ENCODE measurements at regions not wholly inside any gene's neighbourhood (a gene's known extent, or its start where the extent isn't known, plus 50 kb on each side); places are given as distances from the start of the nearest gene placed in this dataset.

DNA sequence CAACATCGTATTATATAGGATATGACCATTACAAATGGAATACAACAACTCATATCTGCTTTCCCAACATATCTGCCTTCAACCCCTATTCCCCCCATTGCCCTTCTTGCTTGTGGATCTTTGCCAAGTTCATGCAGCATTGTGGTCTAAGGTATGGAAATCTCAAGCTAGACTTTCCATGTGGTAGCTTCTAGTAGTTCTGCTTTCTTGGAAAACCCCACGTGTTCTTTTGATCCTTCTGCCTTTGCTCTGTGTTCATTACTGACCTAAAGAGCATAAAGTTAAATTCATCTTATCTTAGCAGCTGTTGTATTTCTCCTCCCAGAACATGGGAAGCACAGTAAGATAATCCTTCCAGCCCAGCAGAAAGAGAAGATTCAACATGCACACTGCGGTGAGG is 202.0 kb upstream of the SALL1 start:
- Histone ChIP-seq H3K9me3 (ENCODE audit: control extremely low read depth in 1 of 5, control insufficient read depth in 4 of 5, insufficient read depth in 2 of 5, low read depth in 1 of 5, low read length in 4 of 5) (no peaks in the 10 kb centered on the region), H3K27ac (ENCODE audit: insufficient read depth in 1 of 2, low read depth in 1 of 2, low read length in 2 of 2, poor library complexity in 1 of 2, severe bottlenecking in 2 of 2) (no peak overlapping the region), H3K4me1 (ENCODE audit: control extremely low read depth in 1 of 4, control insufficient read depth in 4 of 4, insufficient read depth in 4 of 4, low read length in 3 of 4) (no peaks in the 10 kb centered on the region), H3K36me3 (ENCODE audit: control insufficient read depth in 4 of 4, insufficient read depth in 4 of 4, low read length in 3 of 4) (no peaks in the 10 kb centered on the region), H3K4me3 (ENCODE audit: control insufficient read depth in 1 of 7, extremely low read depth in 1 of 7, insufficient read depth in 4 of 7, low read depth in 2 of 7, low read length in 6 of 7) (no peak overlapping the region), H3K27me3 (replicated peaks in 2 of 5; ENCODE audit: control insufficient read depth in 4 of 5, insufficient read depth in 5 of 5, low read length in 4 of 5) (no peaks in the 10 kb centered on the region)
- POLR2A ChIA-PET: no interaction called here
- 11% methylated on average over 1 of the region's 3 CpGs for WGBS (ENCODE audit: insufficient coverage)
- no peak for DNase-seq
- CTCF ChIA-PET: no interaction called here

DNA sequence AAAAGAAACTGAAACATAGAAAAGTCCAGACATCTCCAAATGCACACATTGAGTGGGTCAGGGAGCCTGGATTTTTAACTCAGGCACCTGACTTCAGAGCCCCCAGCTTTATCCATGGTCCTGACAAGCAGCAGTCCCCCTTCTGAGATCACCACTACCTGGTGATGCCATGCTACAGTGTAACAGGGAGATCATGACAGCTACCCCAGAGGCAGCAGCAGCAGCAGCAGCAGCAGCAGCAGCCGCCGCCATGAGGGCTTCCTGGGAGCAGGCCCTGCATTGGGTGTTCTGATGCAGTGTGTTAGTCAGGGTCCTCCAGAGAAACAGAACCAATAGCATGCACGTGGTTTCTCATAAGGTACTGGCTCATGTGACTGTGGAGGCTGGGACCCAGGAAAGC is 198.6 kb upstream of the SALL1 start:
- ChIA-PET POLR2A (no interaction called here), CTCF (no interaction called here)
- no peak for DNase-seq

DNA sequence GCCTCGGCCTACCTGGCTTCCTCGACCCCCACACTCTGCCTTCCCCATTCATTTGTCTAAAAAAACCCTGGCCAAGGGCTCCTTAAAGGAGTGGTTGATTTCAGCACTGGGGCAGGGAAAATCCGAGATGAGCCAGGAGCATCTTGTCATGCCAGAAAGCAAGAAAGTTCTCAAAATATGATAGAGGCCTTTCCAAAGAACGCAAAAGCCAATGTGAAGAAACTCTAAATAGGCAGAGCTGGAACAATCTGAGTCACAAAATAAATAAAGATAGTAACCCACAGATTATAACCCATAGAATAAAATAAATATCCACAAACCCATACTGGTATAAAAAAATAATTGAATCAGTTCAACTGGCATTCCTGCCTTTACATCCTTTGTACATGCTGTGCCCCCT is 192.3 kb upstream of the SALL1 start:
- Histone ChIP-seq H3K4me1 (ENCODE audit: control extremely low read depth in 1 of 4, control insufficient read depth in 4 of 4, insufficient read depth in 4 of 4, low read length in 3 of 4) (no peaks in the 10 kb centered on the region), H3K27ac (ENCODE audit: insufficient read depth in 1 of 2, low read depth in 1 of 2, low read length in 2 of 2, poor library complexity in 1 of 2, severe bottlenecking in 2 of 2) (no peak overlapping the region), H3K27me3 (replicated peaks in 2 of 5; ENCODE audit: control insufficient read depth in 4 of 5, insufficient read depth in 5 of 5, low read length in 4 of 5) (peaks cover 0 to 2% (median 0%) of the 10 kb centered on the region in 5 experiments), H3K36me3 (ENCODE audit: control insufficient read depth in 4 of 4, insufficient read depth in 4 of 4, low read length in 3 of 4) (no peaks in the 10 kb centered on the region), H3K9me3 (ENCODE audit: control extremely low read depth in 1 of 5, control insufficient read depth in 4 of 5, insufficient read depth in 2 of 5, low read depth in 1 of 5, low read length in 4 of 5) (no peaks in the 10 kb centered on the region), H3K4me3 (ENCODE audit: control insufficient read depth in 1 of 7, extremely low read depth in 1 of 7, insufficient read depth in 4 of 7, low read depth in 2 of 7, low read length in 6 of 7) (no peak overlapping the region)
- 90% methylated on average over 2 of the region's 4 CpGs for WGBS (ENCODE audit: insufficient coverage)
- DNase-seq: no peak
- POLR2A ChIA-PET: no interaction called here
- CTCF ChIA-PET: no interaction called here

More for the DNA sequence above, 198.6 kb upstream of the SALL1 start:
- H3K9me3 ChIP-seq (ENCODE audit: control extremely low read depth in 1 of 5, control insufficient read depth in 4 of 5, insufficient read depth in 2 of 5, low read depth in 1 of 5, low read length in 4 of 5): no peaks in the 10 kb centered on the region
- whole genome bisulfite sequencing (ENCODE audit: insufficient coverage): 93% methylated on average over 3 of the region's 3 CpGs
- no peak overlapping the region for H3K27ac ChIP-seq (ENCODE audit: insufficient read depth in 1 of 2, low read depth in 1 of 2, low read length in 2 of 2, poor library complexity in 1 of 2, severe bottlenecking in 2 of 2)
- no peaks in the 10 kb centered on the region for H3K27me3 ChIP-seq (replicated peaks in 2 of 5; ENCODE audit: control insufficient read depth in 4 of 5, insufficient read depth in 5 of 5, low read length in 4 of 5)
- no peaks in the 10 kb centered on the region for H3K4me1 ChIP-seq (ENCODE audit: control extremely low read depth in 1 of 4, control insufficient read depth in 4 of 4, insufficient read depth in 4 of 4, low read length in 3 of 4)
- no peak overlapping the region for H3K4me3 ChIP-seq (ENCODE audit: control insufficient read depth in 1 of 7, extremely low read depth in 1 of 7, insufficient read depth in 4 of 7, low read depth in 2 of 7, low read length in 6 of 7)
- no peaks in the 10 kb centered on the region for H3K36me3 ChIP-seq (ENCODE audit: control insufficient read depth in 4 of 4, insufficient read depth in 4 of 4, low read length in 3 of 4)

DNA sequence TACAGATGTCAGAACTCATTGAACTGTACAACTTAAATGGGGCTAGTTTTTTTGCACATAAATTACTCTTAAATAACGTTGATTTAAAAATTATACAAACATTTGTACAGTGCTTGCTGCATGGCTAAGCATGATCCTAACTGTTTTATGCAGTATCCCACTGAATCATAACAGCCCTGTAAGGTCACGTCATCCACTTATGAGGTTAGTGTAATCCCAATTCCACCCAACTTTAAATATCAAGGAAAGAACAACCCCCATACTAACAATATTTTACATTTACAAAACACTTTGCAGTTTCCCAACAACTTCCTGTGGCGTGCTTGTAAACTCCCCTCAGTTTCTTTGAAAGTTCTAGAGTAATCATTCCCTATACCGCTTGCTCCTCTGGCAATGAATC is 190.1 kb upstream of the SALL1 start:
- Histone ChIP-seq H3K36me3 (ENCODE audit: control insufficient read depth in 4 of 4, insufficient read depth in 4 of 4, low read length in 3 of 4) (no peaks in the 10 kb centered on the region), H3K27me3 (replicated peaks in 2 of 5; ENCODE audit: control insufficient read depth in 4 of 5, insufficient read depth in 5 of 5, low read length in 4 of 5) (peaks cover 0 to 2% (median 0%) of the 10 kb centered on the region in 5 experiments), H3K4me1 (ENCODE audit: control extremely low read depth in 1 of 4, control insufficient read depth in 4 of 4, insufficient read depth in 4 of 4, low read length in 3 of 4) (no peaks in the 10 kb centered on the region), H3K4me3 (ENCODE audit: control insufficient read depth in 1 of 7, extremely low read depth in 1 of 7, insufficient read depth in 4 of 7, low read depth in 2 of 7, low read length in 6 of 7) (no peak overlapping the region), H3K9me3 (ENCODE audit: control extremely low read depth in 1 of 5, control insufficient read depth in 4 of 5, insufficient read depth in 2 of 5, low read depth in 1 of 5, low read length in 4 of 5) (no peaks in the 10 kb centered on the region), H3K27ac (ENCODE audit: insufficient read depth in 1 of 2, low read depth in 1 of 2, low read length in 2 of 2, poor library complexity in 1 of 2, severe bottlenecking in 2 of 2) (no peak overlapping the region)
- DNase-seq: no peak
- WGBS (ENCODE audit: insufficient coverage): 79% methylated on average over 3 of the region's 4 CpGs
- ChIA-PET POLR2A (no interaction called here), CTCF (no interaction called here)

DNA sequence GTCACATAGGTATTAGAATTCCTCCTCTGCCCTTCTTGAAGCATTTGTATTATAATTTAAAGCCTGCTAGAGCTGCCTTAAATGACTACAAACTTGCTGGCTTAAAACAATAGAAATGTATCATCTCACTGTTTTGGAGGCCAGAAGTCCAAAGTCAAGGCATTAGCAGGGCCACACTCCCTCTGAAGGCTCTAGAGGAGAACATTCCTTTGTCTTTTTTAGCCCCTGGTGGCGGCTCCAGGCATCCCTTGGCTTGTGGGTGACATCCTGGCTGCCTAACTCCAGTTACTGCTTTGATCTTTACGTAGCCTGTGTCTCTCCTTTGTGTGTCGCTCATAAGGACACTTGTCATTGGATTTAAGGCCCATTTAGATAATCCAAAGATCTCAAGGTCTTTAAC is 186.6 kb upstream of the SALL1 start:
- ChIA-PET POLR2A (no interaction called here), CTCF (interaction anchor here (1.2 kb wide), 1 partner anchor 10 kb away, joined by 3 read pairs; no protein-coding TSS in a partner anchor)
- no peak for DNase-seq
- H3K27me3 ChIP-seq (replicated peaks in 2 of 5; ENCODE audit: control insufficient read depth in 4 of 5, insufficient read depth in 5 of 5, low read length in 4 of 5): peaks cover 0 to 2% (median 0%) of the 10 kb centered on the region in 5 experiments
- H3K27ac ChIP-seq (ENCODE audit: insufficient read depth in 1 of 2, low read depth in 1 of 2, low read length in 2 of 2, poor library complexity in 1 of 2, severe bottlenecking in 2 of 2): no peak overlapping the region
- no peaks in the 10 kb centered on the region for H3K4me1 ChIP-seq (ENCODE audit: control extremely low read depth in 1 of 4, control insufficient read depth in 4 of 4, insufficient read depth in 4 of 4, low read length in 3 of 4)
- H3K9me3 ChIP-seq (ENCODE audit: control extremely low read depth in 1 of 5, control insufficient read depth in 4 of 5, insufficient read depth in 2 of 5, low read depth in 1 of 5, low read length in 4 of 5): no peaks in the 10 kb centered on the region
- 82% methylated on average over 3 of the region's 3 CpGs for WGBS (ENCODE audit: insufficient coverage)
- H3K36me3 ChIP-seq (ENCODE audit: control insufficient read depth in 4 of 4, insufficient read depth in 4 of 4, low read length in 3 of 4): no peaks in the 10 kb centered on the region
- no peak overlapping the region for H3K4me3 ChIP-seq (ENCODE audit: control insufficient read depth in 1 of 7, extremely low read depth in 1 of 7, insufficient read depth in 4 of 7, low read depth in 2 of 7, low read length in 6 of 7)

DNA sequence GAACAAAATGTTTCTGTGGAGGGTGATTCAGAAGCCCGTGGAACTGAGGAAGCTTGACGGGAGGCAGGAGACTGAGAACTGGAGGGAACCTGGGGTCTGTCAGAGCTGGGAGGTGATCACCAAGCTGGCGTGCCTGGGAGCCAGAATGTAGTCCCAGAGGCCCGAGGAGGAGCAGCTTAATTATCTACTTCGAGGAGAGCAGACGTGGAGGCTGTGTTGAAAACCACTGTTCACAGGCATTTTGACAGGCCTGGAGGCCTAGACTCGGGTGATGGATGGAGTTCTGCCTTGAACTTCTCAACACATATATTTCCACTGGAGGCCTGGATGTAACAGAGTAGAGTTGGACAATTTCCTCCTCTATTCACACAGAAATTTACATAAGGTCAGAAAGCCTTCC is 177.7 kb upstream of the SALL1 start:
- Histone ChIP-seq H3K4me3 (ENCODE audit: control insufficient read depth in 1 of 7, extremely low read depth in 1 of 7, insufficient read depth in 4 of 7, low read depth in 2 of 7, low read length in 6 of 7) (no peak overlapping the region), H3K36me3 (ENCODE audit: control insufficient read depth in 4 of 4, insufficient read depth in 4 of 4, low read length in 3 of 4) (no peaks in the 10 kb centered on the region), H3K9me3 (ENCODE audit: control extremely low read depth in 1 of 5, control insufficient read depth in 4 of 5, insufficient read depth in 2 of 5, low read depth in 1 of 5, low read length in 4 of 5) (no peaks in the 10 kb centered on the region), H3K27me3 (replicated peaks in 2 of 5; ENCODE audit: control insufficient read depth in 4 of 5, insufficient read depth in 5 of 5, low read length in 4 of 5) (no peaks in the 10 kb centered on the region), H3K4me1 (ENCODE audit: control extremely low read depth in 1 of 4, control insufficient read depth in 4 of 4, insufficient read depth in 4 of 4, low read length in 3 of 4) (no peaks in the 10 kb centered on the region), H3K27ac (ENCODE audit: insufficient read depth in 1 of 2, low read depth in 1 of 2, low read length in 2 of 2, poor library complexity in 1 of 2, severe bottlenecking in 2 of 2) (no peak overlapping the region)
- 74% methylated on average over 6 of the region's 7 CpGs for WGBS (ENCODE audit: insufficient coverage)
- CTCF ChIA-PET: no interaction called here
- DNase-seq: no peak
- POLR2A ChIA-PET: no interaction called here

DNA sequence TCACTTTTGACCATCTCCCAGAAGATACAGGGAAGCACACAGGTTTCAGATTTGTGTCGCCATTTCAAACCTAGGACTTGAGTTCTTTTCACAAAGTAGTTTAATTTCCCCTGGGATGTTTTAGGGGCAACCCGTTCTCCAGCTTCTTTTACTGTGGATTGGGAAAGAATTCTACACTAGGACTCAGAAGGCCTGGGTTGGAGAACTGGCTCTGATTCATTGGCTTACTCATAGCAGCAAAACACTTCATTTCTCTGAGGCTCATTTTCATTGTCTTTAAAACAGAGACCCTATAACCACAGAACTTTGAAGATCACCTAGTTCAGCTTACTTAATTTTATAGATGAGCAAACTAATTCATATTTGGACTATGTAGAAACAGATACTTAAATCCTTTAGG is 175.9 kb upstream of the SALL1 start:
- Histone ChIP-seq H3K27ac (ENCODE audit: insufficient read depth in 1 of 2, low read depth in 1 of 2, low read length in 2 of 2, poor library complexity in 1 of 2, severe bottlenecking in 2 of 2) (no peak overlapping the region), H3K4me1 (ENCODE audit: control extremely low read depth in 1 of 4, control insufficient read depth in 4 of 4, insufficient read depth in 4 of 4, low read length in 3 of 4) (no peaks in the 10 kb centered on the region), H3K27me3 (replicated peaks in 2 of 5; ENCODE audit: control insufficient read depth in 4 of 5, insufficient read depth in 5 of 5, low read length in 4 of 5) (no peaks in the 10 kb centered on the region), H3K4me3 (ENCODE audit: control insufficient read depth in 1 of 7, extremely low read depth in 1 of 7, insufficient read depth in 4 of 7, low read depth in 2 of 7, low read length in 6 of 7) (no peak overlapping the region), H3K9me3 (ENCODE audit: control extremely low read depth in 1 of 5, control insufficient read depth in 4 of 5, insufficient read depth in 2 of 5, low read depth in 1 of 5, low read length in 4 of 5) (no peaks in the 10 kb centered on the region), H3K36me3 (ENCODE audit: control insufficient read depth in 4 of 4, insufficient read depth in 4 of 4, low read length in 3 of 4) (no peaks in the 10 kb centered on the region)
- 100% methylated on average over 1 of the region's 2 CpGs for WGBS (ENCODE audit: insufficient coverage)
- DNase-seq: no peak
- POLR2A ChIA-PET: no interaction called here
- CTCF ChIA-PET: interaction anchor here (0.8 kb wide), 1 partner anchor 10 kb away, joined by 3 read pairs; no protein-coding TSS in a partner anchor

Measured in common myeloid progenitor, CD34-positive (primary cell).